ENCODE measurements at regions not wholly inside any gene's neighbourhood (a gene's known extent, or its start where the extent isn't known, plus 50 kb on each side); places are given as distances from the start of the nearest gene placed in this dataset.
"Not testable (repeated sequence)": the region's sequence is repeated elsewhere in the genome, so short reads cannot be mapped to it uniquely, and the experiment has no call there.

DNA sequence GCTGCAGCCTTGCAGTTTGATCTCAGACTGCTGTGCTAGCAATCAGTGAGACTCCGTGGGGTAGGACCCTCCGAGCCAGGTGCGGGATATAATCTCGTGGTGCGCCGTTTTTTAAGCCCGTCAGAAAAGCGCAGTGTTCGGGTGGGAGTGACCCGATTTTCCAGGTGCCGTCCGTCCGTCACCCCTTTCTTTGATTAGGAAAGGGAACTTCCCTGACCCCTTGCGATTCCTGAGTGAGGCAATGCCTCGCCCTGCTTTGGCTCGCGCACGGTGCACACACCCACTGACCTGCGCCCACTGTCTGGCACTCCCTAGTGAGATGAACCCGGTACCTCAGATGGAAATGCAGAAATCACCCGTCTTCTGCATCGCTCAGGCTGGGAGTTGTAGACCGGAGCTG, 203.2 kb downstream of the SNCAIP start:
- not testable (repeated sequence) for H3K9me3 ChIP-seq (ENCODE audit: control insufficient read depth, low read length); DNase-seq; H3K36me3 ChIP-seq (ENCODE audit: control insufficient read depth in 1 of 2, insufficient read depth in 2 of 2, low read length in 1 of 2); ATAC-seq (ENCODE audit: low FRiP score); H3K4me1 ChIP-seq (ENCODE audit: control insufficient read depth in 1 of 2, insufficient read depth in 2 of 2, low read length in 2 of 2); H3K4me3 ChIP-seq (ENCODE audit: low read length in 2 of 2); H3K27ac ChIP-seq (ENCODE audit: low read depth in 1 of 2, low read length in 2 of 2); H3K27me3 ChIP-seq (ENCODE audit: control insufficient read depth in 1 of 2, insufficient read depth in 2 of 2, low read length in 1 of 2)
- intact Hi-C loops (cut with DNase I), result loop anchor here (5.0 kb wide), 3 partner anchors 567 to 857 kb away; no protein-coding TSS in a partner anchor
- WGBS, 2 donors, result 90 to 92% methylated on average over 23 of the region's 23 CpGs

DNA sequence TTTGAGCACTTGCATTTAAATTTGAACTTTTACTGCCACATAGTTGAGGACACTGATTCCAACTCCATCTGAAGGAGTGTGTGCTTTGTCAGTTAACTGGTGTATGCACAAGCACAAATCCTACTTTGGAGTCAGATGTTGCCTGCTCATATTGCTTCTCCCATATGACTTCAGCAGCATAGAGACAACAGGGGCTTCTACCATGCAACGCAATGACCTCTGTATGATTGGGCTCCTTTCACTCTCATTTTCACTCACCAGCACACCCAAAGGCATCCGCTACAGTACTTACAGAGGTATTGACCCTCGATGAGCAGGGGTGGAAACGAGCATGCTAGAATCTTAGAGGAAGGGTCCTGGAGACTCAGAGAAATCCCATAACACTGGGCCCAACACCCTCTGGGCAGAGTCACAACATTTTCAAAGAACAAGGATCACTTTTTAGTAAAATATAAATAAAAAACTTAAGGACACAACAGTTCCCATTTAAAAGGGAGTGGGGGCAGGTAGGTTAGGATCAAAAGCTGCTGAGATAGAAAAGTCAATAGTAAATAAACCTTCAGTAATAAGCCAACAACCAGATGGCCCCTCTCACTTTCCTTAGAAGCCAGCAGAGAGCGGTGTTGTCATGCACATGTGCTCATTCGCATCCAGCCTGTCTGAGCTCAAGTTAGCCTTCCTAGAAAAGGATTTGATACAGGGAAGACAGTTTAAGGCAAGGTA, 203.8 kb downstream of the SNCAIP start:
- ATAC-seq (ENCODE audit: low FRiP score) (peak; percentile 82), DNase-seq (peak in 1 of 2 donors; percentile 62)
- intact Hi-C loops (cut with DNase I), result loop anchor here (5.0 kb wide), 3 partner anchors 566 to 856 kb away; no protein-coding TSS in a partner anchor
- 36 to 44% methylated on average over 6 of the region's 6 CpGs for WGBS, 2 donors
- H3K4me3 ChIP-seq (ENCODE audit: low read length in 2 of 2), result no peak overlapping the region
- no peak overlapping the region for H3K27ac ChIP-seq (ENCODE audit: low read depth in 1 of 2, low read length in 2 of 2)
- H3K27me3 ChIP-seq (ENCODE audit: control insufficient read depth in 1 of 2, insufficient read depth in 2 of 2, low read length in 1 of 2), result no peaks in the 10 kb centered on the region
- no peaks in the 10 kb centered on the region for H3K36me3 ChIP-seq (ENCODE audit: control insufficient read depth in 1 of 2, insufficient read depth in 2 of 2, low read length in 1 of 2)
- no peaks in the 10 kb centered on the region for H3K4me1 ChIP-seq (ENCODE audit: control insufficient read depth in 1 of 2, insufficient read depth in 2 of 2, low read length in 2 of 2)
- H3K9me3 ChIP-seq (ENCODE audit: control insufficient read depth, low read length), result no peaks in the 10 kb centered on the region

DNA sequence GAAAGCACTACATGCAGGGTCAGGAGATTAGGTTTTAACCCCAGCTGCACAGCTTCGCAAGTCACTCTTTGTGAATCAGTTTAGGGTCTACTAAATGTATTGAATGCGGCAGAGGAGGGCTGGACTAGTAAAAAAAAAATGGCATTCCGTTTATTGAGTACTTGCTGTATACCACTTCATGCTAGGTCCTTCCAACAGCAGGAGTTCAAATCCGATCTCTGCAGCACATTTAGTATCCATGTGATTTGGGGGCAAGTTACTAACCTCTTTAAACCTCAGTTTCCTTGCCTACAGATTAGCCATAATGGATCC, 204.4 kb downstream of the SNCAIP start:
- 65 to 76% methylated on average over 4 of the region's 4 CpGs for WGBS, 2 donors
- Histone ChIP-seq H3K9me3 (ENCODE audit: control insufficient read depth, low read length) (no peaks in the 10 kb centered on the region), H3K27me3 (ENCODE audit: control insufficient read depth in 1 of 2, insufficient read depth in 2 of 2, low read length in 1 of 2) (no peaks in the 10 kb centered on the region), H3K36me3 (ENCODE audit: control insufficient read depth in 1 of 2, insufficient read depth in 2 of 2, low read length in 1 of 2) (no peaks in the 10 kb centered on the region), H3K27ac (ENCODE audit: low read depth in 1 of 2, low read length in 2 of 2) (no peak overlapping the region), H3K4me3 (ENCODE audit: low read length in 2 of 2) (no peak overlapping the region), H3K4me1 (ENCODE audit: control insufficient read depth in 1 of 2, insufficient read depth in 2 of 2, low read length in 2 of 2) (no peaks in the 10 kb centered on the region)
- DNase-seq (no peak), ATAC-seq (ENCODE audit: low FRiP score) (no peak)
- intact Hi-C loops (cut with DNase I), result loop anchor here (5.0 kb wide), 3 partner anchors 566 to 856 kb away; no protein-coding TSS in a partner anchor

DNA sequence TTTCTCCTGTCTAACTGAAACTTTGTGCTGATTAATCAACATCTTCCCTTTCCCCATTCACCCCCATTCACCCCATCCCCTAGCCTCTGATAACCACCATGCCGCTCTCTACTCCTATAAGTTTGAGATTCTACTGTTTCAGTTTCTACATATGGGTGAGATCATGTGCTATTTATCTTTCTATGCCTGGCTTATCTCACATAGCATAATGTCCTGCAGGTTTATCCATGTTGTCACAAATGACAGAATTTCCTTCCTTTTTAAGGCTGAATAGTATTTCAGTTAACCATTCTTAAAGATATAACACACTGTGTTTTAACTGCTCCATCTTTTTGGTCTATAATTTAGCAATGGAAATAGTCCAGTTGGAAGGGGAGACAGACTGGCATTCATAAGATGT, 205.1 kb downstream of the SNCAIP start:
- Histone ChIP-seq H3K4me1 (ENCODE audit: control insufficient read depth in 1 of 2, insufficient read depth in 2 of 2, low read length in 2 of 2) (no peaks in the 10 kb centered on the region), H3K36me3 (ENCODE audit: control insufficient read depth in 1 of 2, insufficient read depth in 2 of 2, low read length in 1 of 2) (no peaks in the 10 kb centered on the region), H3K9me3 (ENCODE audit: control insufficient read depth, low read length) (no peaks in the 10 kb centered on the region), H3K27ac (ENCODE audit: low read depth in 1 of 2, low read length in 2 of 2) (no peak overlapping the region), H3K4me3 (ENCODE audit: low read length in 2 of 2) (no peak overlapping the region), H3K27me3 (ENCODE audit: control insufficient read depth in 1 of 2, insufficient read depth in 2 of 2, low read length in 1 of 2) (no peaks in the 10 kb centered on the region)
- 97 to 100% methylated on average over 1 of the region's 1 CpG for WGBS, 2 donors
- ATAC-seq (ENCODE audit: low FRiP score) (no peak), DNase-seq (no peak)
- intact Hi-C loops (cut with DNase I), result loop anchor here (5.0 kb wide), 3 partner anchors 565 to 855 kb away; no protein-coding TSS in a partner anchor

DNA sequence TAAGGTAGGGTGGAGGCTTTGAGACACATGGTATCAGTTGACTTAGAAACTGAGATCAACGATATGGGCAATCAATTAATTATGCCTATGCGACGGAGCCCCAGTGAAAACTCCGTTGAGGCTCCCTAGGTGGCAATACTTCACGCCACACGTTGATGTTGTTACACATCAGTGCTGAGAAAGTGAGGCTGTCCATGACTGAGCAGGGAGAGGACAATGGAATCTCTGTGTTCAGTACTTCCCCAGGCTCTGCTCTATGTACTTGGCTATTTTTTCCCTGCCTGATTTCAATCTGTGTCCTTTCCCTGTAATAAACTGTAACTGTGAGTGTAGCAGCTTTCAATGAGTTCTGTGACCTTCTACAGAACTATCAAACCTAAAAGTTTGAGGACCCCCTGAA, 211.7 kb downstream of the SNCAIP start:
- ATAC-seq (ENCODE audit: low FRiP score), result no peak
- intact Hi-C loops (cut with DNase I), result no loop called here
- no peak for DNase-seq
- Histone ChIP-seq H3K27ac (ENCODE audit: low read depth in 1 of 2, low read length in 2 of 2) (no peak overlapping the region), H3K36me3 (ENCODE audit: control insufficient read depth in 1 of 2, insufficient read depth in 2 of 2, low read length in 1 of 2) (no peaks in the 10 kb centered on the region), H3K27me3 (ENCODE audit: control insufficient read depth in 1 of 2, insufficient read depth in 2 of 2, low read length in 1 of 2) (no peaks in the 10 kb centered on the region), H3K4me3 (ENCODE audit: low read length in 2 of 2) (no peak overlapping the region), H3K9me3 (ENCODE audit: control insufficient read depth, low read length) (no peaks in the 10 kb centered on the region), H3K4me1 (ENCODE audit: control insufficient read depth in 1 of 2, insufficient read depth in 2 of 2, low read length in 2 of 2) (no peaks in the 10 kb centered on the region)
- 73 to 80% methylated on average over 6 of the region's 6 CpGs for WGBS, 2 donors

DNA sequence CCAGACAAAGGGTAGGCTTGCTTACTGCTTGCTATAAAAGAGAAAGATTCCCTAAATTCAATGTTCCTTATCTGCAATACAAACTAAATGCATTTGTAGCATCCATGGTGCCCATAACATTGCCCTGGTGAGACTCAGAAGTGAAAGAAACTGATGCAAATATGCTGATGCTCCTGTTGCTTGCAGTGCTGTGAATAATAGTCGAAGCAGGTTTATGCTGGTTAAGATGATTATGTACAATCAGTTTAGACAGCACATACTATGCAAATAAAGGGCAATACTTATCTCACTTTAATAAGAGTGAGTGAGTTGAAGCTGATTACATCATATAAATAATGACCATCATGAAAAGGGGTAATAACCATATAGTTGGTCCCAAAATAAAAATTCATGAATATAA, 215.5 kb downstream of the SNCAIP start:
- Histone ChIP-seq H3K4me1 (ENCODE audit: control insufficient read depth in 1 of 2, insufficient read depth in 2 of 2, low read length in 2 of 2) (no peaks in the 10 kb centered on the region), H3K27me3 (ENCODE audit: control insufficient read depth in 1 of 2, insufficient read depth in 2 of 2, low read length in 1 of 2) (no peaks in the 10 kb centered on the region), H3K27ac (ENCODE audit: low read depth in 1 of 2, low read length in 2 of 2) (no peak overlapping the region), H3K9me3 (ENCODE audit: control insufficient read depth, low read length) (no peaks in the 10 kb centered on the region), H3K4me3 (ENCODE audit: low read length in 2 of 2) (no peak overlapping the region), H3K36me3 (ENCODE audit: control insufficient read depth in 1 of 2, insufficient read depth in 2 of 2, low read length in 1 of 2) (no peaks in the 10 kb centered on the region)
- DNase-seq (no peak), ATAC-seq (ENCODE audit: low FRiP score) (no peak)
- WGBS, 2 donors, result 97 to 100% methylated on average over 1 of the region's 1 CpG
- intact Hi-C loops (cut with DNase I), result no loop called here

DNA sequence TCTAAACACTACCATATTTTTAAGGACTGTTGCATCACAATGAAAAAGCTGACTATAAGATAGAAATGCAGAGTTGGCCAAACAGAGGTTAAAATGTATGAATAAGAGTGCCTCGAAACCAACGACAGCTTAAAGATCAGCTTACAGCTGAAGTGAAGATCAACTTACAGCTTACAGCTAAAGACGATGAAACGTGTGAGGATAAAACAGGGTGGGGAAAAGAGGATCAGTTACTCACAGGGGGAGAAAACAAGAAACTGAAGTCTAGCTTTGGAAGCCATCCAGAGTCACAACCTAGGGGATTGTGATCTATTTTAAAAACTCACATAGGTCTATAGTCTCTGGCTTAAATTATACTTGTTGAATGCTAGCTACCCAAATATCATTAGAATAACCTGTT, 220.0 kb downstream of the SNCAIP start:
- WGBS, 2 donors, result 61 to 71% methylated on average over 4 of the region's 4 CpGs
- ATAC-seq (ENCODE audit: low FRiP score) (no peak), DNase-seq (no peak)
- intact Hi-C loops (cut with DNase I), result no loop called here
- H3K4me1 ChIP-seq (ENCODE audit: control insufficient read depth in 1 of 2, insufficient read depth in 2 of 2, low read length in 2 of 2), result no peaks in the 10 kb centered on the region
- H3K9me3 ChIP-seq (ENCODE audit: control insufficient read depth, low read length), result no peaks in the 10 kb centered on the region
- H3K4me3 ChIP-seq (ENCODE audit: low read length in 2 of 2), result no peak overlapping the region
- H3K36me3 ChIP-seq (ENCODE audit: control insufficient read depth in 1 of 2, insufficient read depth in 2 of 2, low read length in 1 of 2), result no peaks in the 10 kb centered on the region
- H3K27ac ChIP-seq (ENCODE audit: low read depth in 1 of 2, low read length in 2 of 2), result no peak overlapping the region
- H3K27me3 ChIP-seq (ENCODE audit: control insufficient read depth in 1 of 2, insufficient read depth in 2 of 2, low read length in 1 of 2), result no peaks in the 10 kb centered on the region

DNA sequence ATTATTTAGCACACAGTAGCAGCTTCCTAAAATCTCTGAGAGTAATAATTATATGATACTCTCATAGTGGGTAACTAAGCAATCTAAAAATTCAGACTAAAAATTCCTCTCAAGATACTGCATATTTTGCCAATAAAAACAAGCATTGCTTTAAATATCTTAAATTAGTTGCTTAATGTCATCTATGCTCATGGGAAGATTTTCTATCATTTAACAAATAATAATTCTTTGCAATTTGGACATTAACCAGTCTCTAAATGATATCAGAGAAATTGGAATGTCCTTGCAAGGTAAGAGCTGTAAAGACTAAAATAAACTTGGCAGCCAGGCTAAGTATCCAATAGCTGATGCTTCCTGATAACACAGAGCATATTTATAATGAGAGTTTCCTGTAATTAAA, 221.8 kb downstream of the SNCAIP start:
- Histone ChIP-seq H3K4me1 (ENCODE audit: control insufficient read depth in 1 of 2, insufficient read depth in 2 of 2, low read length in 2 of 2) (no peaks in the 10 kb centered on the region), H3K4me3 (ENCODE audit: low read length in 2 of 2) (no peak overlapping the region), H3K27ac (ENCODE audit: low read depth in 1 of 2, low read length in 2 of 2) (no peak overlapping the region), H3K36me3 (ENCODE audit: control insufficient read depth in 1 of 2, insufficient read depth in 2 of 2, low read length in 1 of 2) (no peaks in the 10 kb centered on the region), H3K9me3 (ENCODE audit: control insufficient read depth, low read length) (no peaks in the 10 kb centered on the region), H3K27me3 (ENCODE audit: control insufficient read depth in 1 of 2, insufficient read depth in 2 of 2, low read length in 1 of 2) (no peaks in the 10 kb centered on the region)
- intact Hi-C loops (cut with DNase I), result no loop called here
- DNase-seq, result no peak
- ATAC-seq (ENCODE audit: low FRiP score), result no peak

DNA sequence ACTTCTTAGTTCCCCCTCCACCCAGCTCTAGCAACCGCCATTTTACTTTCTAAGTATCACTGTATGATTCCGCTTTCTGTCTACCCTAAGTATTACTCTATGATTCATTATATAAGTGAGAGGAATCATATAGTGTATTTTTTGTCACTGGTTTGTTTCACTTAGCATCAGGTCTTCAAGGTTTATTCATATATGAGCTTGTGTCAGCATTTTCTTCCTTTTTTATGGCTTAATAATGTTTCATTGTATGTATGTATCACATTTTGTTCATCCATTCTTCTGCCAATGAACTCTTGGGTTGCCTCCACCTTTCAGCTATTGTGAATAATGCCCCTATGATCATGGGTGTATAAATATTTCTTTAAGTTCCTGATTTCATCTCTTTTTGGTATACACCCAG, 222.8 kb downstream of the SNCAIP start:
- Histone ChIP-seq H3K36me3 (ENCODE audit: control insufficient read depth in 1 of 2, insufficient read depth in 2 of 2, low read length in 1 of 2) (no peaks in the 10 kb centered on the region), H3K9me3 (ENCODE audit: control insufficient read depth, low read length) (no peaks in the 10 kb centered on the region), H3K4me1 (ENCODE audit: control insufficient read depth in 1 of 2, insufficient read depth in 2 of 2, low read length in 2 of 2) (no peaks in the 10 kb centered on the region), H3K4me3 (ENCODE audit: low read length in 2 of 2) (no peak overlapping the region), H3K27ac (ENCODE audit: low read depth in 1 of 2, low read length in 2 of 2) (no peak overlapping the region), H3K27me3 (ENCODE audit: control insufficient read depth in 1 of 2, insufficient read depth in 2 of 2, low read length in 1 of 2) (no peaks in the 10 kb centered on the region)
- no peak for DNase-seq
- ATAC-seq (ENCODE audit: low FRiP score), result no peak
- intact Hi-C loops (cut with DNase I), result no loop called here
- WGBS, 2 donors, result 67 to 73% methylated on average over 2 of the region's 2 CpGs

Data from aorta (tissue), 5 donors.